ENCODE measurements at regions not wholly inside any gene's neighbourhood (a gene's known extent, or its start where the extent isn't known, plus 50 kb on each side); places are given as distances from the start of the nearest gene placed in this dataset.
A peak's percentile ranks its signal among the peaks of the same experiment; 100 is the strongest.

GRCh38 chr15:60125334-60125733 is 121.2 kb downstream of the FOXB1 start:
- no peak for DNase-seq (ENCODE audit: extremely low spot score, unreplicated experiment)
- TF ChIP-seq CTCF (IDR thresholded peaks at IDR 0.05), result no peak
- Mint-ChIP-seq H3K27ac (ENCODE audit: unreplicated experiment) (no peak overlapping the region), H3K4me3 (ENCODE audit: unreplicated experiment) (no peak overlapping the region), H3K9me3 (ENCODE audit: unreplicated experiment) (no peaks in the 10 kb centered on the region), H3K36me3 (ENCODE audit: unreplicated experiment) (no peaks in the 10 kb centered on the region), H3K4me1 (ENCODE audit: unreplicated experiment) (peaks cover 15% of the 10 kb centered on the region), H3K27me3 (ENCODE audit: unreplicated experiment) (peaks cover 48% of the 10 kb centered on the region)

- no peak overlapping the region for H3K4me3 Mint-ChIP-seq (ENCODE audit: unreplicated experiment)
- peaks cover 15% of the 10 kb centered on the region for H3K4me1 Mint-ChIP-seq (ENCODE audit: unreplicated experiment)
- no peak for TF ChIP-seq CTCF (IDR thresholded peaks at IDR 0.05)
- no peak for DNase-seq (ENCODE audit: extremely low spot score, unreplicated experiment)
- peaks cover 48% of the 10 kb centered on the region for H3K27me3 Mint-ChIP-seq (ENCODE audit: unreplicated experiment)
- H3K27ac Mint-ChIP-seq (ENCODE audit: unreplicated experiment), result no peak overlapping the region
- H3K9me3 Mint-ChIP-seq (ENCODE audit: unreplicated experiment), result no peaks in the 10 kb centered on the region
- H3K36me3 Mint-ChIP-seq (ENCODE audit: unreplicated experiment), result no peaks in the 10 kb centered on the region
Observed at GRCh38 chr15:60126200-60126599, 122.1 kb downstream of the FOXB1 start.

- peak overlapping the region; percentile 86 for H3K4me3 Mint-ChIP-seq (ENCODE audit: unreplicated experiment)
- no peak overlapping the region for H3K27ac Mint-ChIP-seq (ENCODE audit: unreplicated experiment)
- no peak for TF ChIP-seq CTCF (IDR thresholded peaks at IDR 0.05)
- peaks cover 43% of the 10 kb centered on the region for H3K27me3 Mint-ChIP-seq (ENCODE audit: unreplicated experiment)
- no peaks in the 10 kb centered on the region for H3K9me3 Mint-ChIP-seq (ENCODE audit: unreplicated experiment)
- no peaks in the 10 kb centered on the region for H3K36me3 Mint-ChIP-seq (ENCODE audit: unreplicated experiment)
- H3K4me1 Mint-ChIP-seq (ENCODE audit: unreplicated experiment), result peaks cover 15% of the 10 kb centered on the region
- DNase-seq (ENCODE audit: extremely low spot score, unreplicated experiment), result no peak
Observed at GRCh38 chr15:60126661-60127060, 122.5 kb downstream of the FOXB1 start.

- Mint-ChIP-seq H3K27ac (ENCODE audit: unreplicated experiment) (peak overlapping the region; percentile 79), H3K4me3 (ENCODE audit: unreplicated experiment) (peak overlapping the region; percentile 86), H3K4me1 (ENCODE audit: unreplicated experiment) (peaks cover 15% of the 10 kb centered on the region), H3K9me3 (ENCODE audit: unreplicated experiment) (no peaks in the 10 kb centered on the region), H3K27me3 (ENCODE audit: unreplicated experiment) (peaks cover 36% of the 10 kb centered on the region), H3K36me3 (ENCODE audit: unreplicated experiment) (no peaks in the 10 kb centered on the region)
- TF ChIP-seq CTCF (IDR thresholded peaks at IDR 0.05), result no peak
- no peak for DNase-seq (ENCODE audit: extremely low spot score, unreplicated experiment)
Observed at GRCh38 chr15:60128000-60128376, 123.9 kb downstream of the FOXB1 start.

GRCh38 chr15:60128710-60129109 is 124.6 kb downstream of the FOXB1 start:
- no peak overlapping the region for H3K4me3 Mint-ChIP-seq (ENCODE audit: unreplicated experiment)
- DNase-seq (ENCODE audit: extremely low spot score, unreplicated experiment), result no peak
- no peak overlapping the region for H3K27ac Mint-ChIP-seq (ENCODE audit: unreplicated experiment)
- H3K36me3 Mint-ChIP-seq (ENCODE audit: unreplicated experiment), result no peaks in the 10 kb centered on the region
- H3K27me3 Mint-ChIP-seq (ENCODE audit: unreplicated experiment), result peaks cover 40% of the 10 kb centered on the region
- TF ChIP-seq CTCF (IDR thresholded peaks at IDR 0.05), result no peak
- peaks cover 15% of the 10 kb centered on the region for H3K4me1 Mint-ChIP-seq (ENCODE audit: unreplicated experiment)
- no peaks in the 10 kb centered on the region for H3K9me3 Mint-ChIP-seq (ENCODE audit: unreplicated experiment)

All from osteocyte (in vitro differentiated cells).